K562 (cell line): ENCODE measurements at regions not wholly inside any gene's neighbourhood (a gene's known extent, or its start where the extent isn't known, plus 50 kb on each side); places are given as distances from the start of the nearest gene placed in this dataset.

Experiments
- ATAC-seq: fragments of 200-7000 bp; cut with Tn5 transposase; 3 replicates; pipeline ENCODE4 v1.9.1; 2020; ENCODE audit warnings: moderate library complexity
- BruUV-seq: library from RNA; stranded (reverse); fragments of 400-500 nt; replicated peaks from 2 replicates; lab custom pipeline; 2021; lab: Mats Ljungman, UMichigan
- CTCF ChIA-PET: fragments of 300-600 bp; formaldehyde crosslinking; extraction: SDS; loops from one replicate; lab custom pipeline; 2021; ENCODE audit warnings: low intra/inter-chr PET ratio; lab: Yijun Ruan, JAX
- POLR2A ChIA-PET: fragments of 300-600, 350-650 bp; sonication (Branson Sonifier 250); formaldehyde crosslinking; extraction: SDS; loops from one replicate; lab custom pipeline; 2021; ENCODE audit warnings: antibody characterized with exemption, inconsistent platforms; lab: Yijun Ruan, JAX
- DNase-seq, 4 experiments: peaks; one replicate each; pipeline versions ENCODE4 v3.0.0 to v3.0.0-alpha.2; 2011 to 2018; ENCODE audit warnings: low spot score in 3 of 4, mixed read lengths in 3 of 4; ENCODE audit errors: extremely low read depth in 1 of 4
- FAIRE-seq: peaks from 2 replicates; lab custom pipeline; 2011; peaks lifted over from hg19 to GRCh38; lab: Jason Lieb, UNC
- H2AFZ ChIP-seq: 2 replicates; pipeline ENCODE4 v1.6.0; 2011; ENCODE audit warnings: low read depth, low read length, control low read depth, inconsistent platforms
- H3K27ac ChIP-seq: fragments of 200-600 bp; 3 replicates; pipeline ENCODE4 v1.8.0; 2011; ENCODE audit warnings: low read depth, mild to moderate bottlenecking, control low read depth, inconsistent platforms, low read length, moderate library complexity, mixed read lengths; ENCODE audit errors: extremely low read depth
- H3K27me3 ChIP-seq, 2 experiments: fragments of 300-600 bp in 1 of 2; 2 replicates in 1 of 2; 3 replicates in 1 of 2; pipeline versions ENCODE4 v1.6.0 to v1.8.0; 2011; ENCODE audit warnings: inconsistent platforms in 2 of 2, low read length in 2 of 2, mild to moderate bottlenecking in 1 of 2, mixed read lengths in 1 of 2, moderate library complexity in 1 of 2; ENCODE audit not compliant: control insufficient read depth in 2 of 2, insufficient read depth in 2 of 2
- H3K36me3 ChIP-seq: fragments of 300-600 bp; 3 replicates; pipeline ENCODE4 v1.8.0; 2011; ENCODE audit warnings: mild to moderate bottlenecking, low read length, inconsistent platforms; ENCODE audit not compliant: control insufficient read depth, insufficient read depth
- H3K4me1 ChIP-seq, 2 experiments: fragments of 200-600 bp in 1 of 2; replicated peaks in 1 of 2; 2 replicates in 1 of 2; 3 replicates in 1 of 2; pipeline versions ENCODE4 v1.5.1 to v1.8.0; 2011; ENCODE audit warnings: inconsistent platforms in 2 of 2, low read length in 2 of 2, mild to moderate bottlenecking in 1 of 2, mixed read lengths in 1 of 2, moderate library complexity in 1 of 2; ENCODE audit not compliant: control insufficient read depth in 2 of 2, insufficient read depth in 2 of 2
- H3K4me2 ChIP-seq: 2 replicates; pipeline ENCODE4 v1.6.1; 2011; ENCODE audit warnings: low read length, control low read depth, inconsistent platforms, mixed read lengths; ENCODE audit not compliant: insufficient read depth
- H3K4me3 ChIP-seq: fragments of 200-600 bp; sonication (generic), shearing (Covaris generic); 2 replicates; pipeline ENCODE4 v1.5.1; 2016; ENCODE audit warnings: control low read depth, inconsistent platforms
- H3K79me2 ChIP-seq: fragments of 200-600 bp; 3 replicates; pipeline ENCODE4 v1.8.0; 2011; ENCODE audit warnings: low read length, inconsistent platforms; ENCODE audit not compliant: control insufficient read depth, insufficient read depth
- H3K9ac ChIP-seq, 2 experiments: 2 replicates each; pipeline versions ENCODE4 v1.6.0 to v1.6.1; 2011; ENCODE audit warnings: low read depth in 2 of 2, low read length in 2 of 2, control low read depth in 1 of 2, inconsistent platforms in 1 of 2, mild to moderate bottlenecking in 1 of 2, mixed read lengths in 1 of 2; ENCODE audit not compliant: insufficient read depth in 1 of 2
- H3K9me1 ChIP-seq: one replicate; pipeline ENCODE4 v1.6.0; 2011; ENCODE audit warnings: inconsistent platforms, mild to moderate bottlenecking, low read length, moderate library complexity; ENCODE audit not compliant: control insufficient read depth, insufficient read depth
- H3K9me3 ChIP-seq: replicated peaks from 2 replicates; pipeline ENCODE4 v1.5.1; 2011; ENCODE audit warnings: low read depth, low read length, inconsistent platforms; ENCODE audit not compliant: control insufficient read depth, insufficient read depth
- H4K20me1 ChIP-seq: replicated peaks from 2 replicates; pipeline ENCODE4 v1.6.1; 2011; ENCODE audit warnings: low read length, inconsistent platforms, mixed read lengths; ENCODE audit not compliant: control insufficient read depth, insufficient read depth
- ELF1 ChIP-seq: fragments of 200-800 bp; sonication (Bioruptor generic); IDR thresholded peaks from 2 replicates; pipeline ENCODE4 v1.6.1; 2016; ENCODE audit warnings: missing genetic modification characterization, missing compliant biosample characterization
- GABPB1 ChIP-seq: sonication (generic); formaldehyde crosslinking; IDR thresholded peaks from 2 replicates; pipeline ENCODE4 v1.8.0; 2022; ENCODE audit warnings: mild to moderate bottlenecking, missing genetic modification reagents
- PHF20 ChIP-seq: fragments of 450-650 bp; IDR thresholded peaks from 2 replicates; pipeline ENCODE4 v1.6.1; 2018; ENCODE audit not compliant: partially characterized antibody
- PPARD ChIP-seq: fragments of 250-450 bp; sonication (Bioruptor Pico); IDR thresholded peaks from 2 replicates; pipeline ENCODE4 v1.8.0; 2022; ENCODE audit warnings: inconsistent platforms, mild to moderate bottlenecking, moderate library complexity
- SIN3B ChIP-seq: fragments of 450-650 bp; IDR thresholded peaks from 2 replicates; pipeline ENCODE4 v1.6.1; 2017; ENCODE audit warnings: low read depth, mild to moderate bottlenecking, moderate library complexity
- SUPT5H ChIP-seq: fragments of 450-650 bp; IDR thresholded peaks from 2 replicates; pipeline ENCODE4 v1.6.1; 2016
- YBX1 ChIP-seq: fragments of 450-650 bp; IDR thresholded peaks from 2 replicates; pipeline ENCODE4 v1.7.1; 2016; ENCODE audit warnings: mild to moderate bottlenecking
- ZC3H11A ChIP-seq: IDR thresholded peaks from 2 replicates; pipeline ENCODE4 v1.6.1; 2012; ENCODE audit warnings: low read depth, low read length, improper control_type of control experiment
- ZFP91 ChIP-seq: sonication (generic); formaldehyde crosslinking; IDR thresholded peaks from 2 replicates; pipeline ENCODE4 v1.8.0; 2022; ENCODE audit warnings: mild to moderate bottlenecking, missing genetic modification reagents
- ZNF253 ChIP-seq: fragments of 250-450 bp; sonication (Bioruptor Pico); conservative IDR thresholded peaks from 2 replicates; pipeline ENCODE4 v1.6.1; 2021; ENCODE audit warnings: mild to moderate bottlenecking
- ZNF518B ChIP-seq: fragments of 250-450 bp; sonication (Bioruptor Pico); IDR thresholded peaks from 2 replicates; pipeline ENCODE4 v1.5.0; 2021; ENCODE audit warnings: mild to moderate bottlenecking, moderate library complexity
- WGBS: fragments of 100-300 bp; shearing (Covaris generic); methylation state at CpG from one replicate; pipeline ENCODE4 v1.1.6; 2016; ENCODE audit warnings: low coverage, mixed read lengths; ENCODE audit not compliant: insufficient coverage; ENCODE audit errors: missing lambda C conversion rate; 5-methylcytosine and 5-hydroxymethylcytosine counted together
- in situ Hi-C: fragments of 300-500 bp; cut with MboI; formaldehyde crosslinking; loops from 4 replicates; pipeline ENCODE4 v1.15.0; 2018; ENCODE audit warnings: inconsistent platforms, mixed read lengths
- intact Hi-C: fragments of 100-400 bp; cut with micrococcal nuclease; formaldehyde crosslinking; loops from 2 replicates; pipeline ENCODE4 v1.14.2; 2022
- TF ChIP-seq, protein P1 (sequence below): fragments of 450-650 bp; IDR thresholded peaks from 2 replicates; pipeline ENCODE4 v1.6.1; 2018; ENCODE audit warnings: mild to moderate bottlenecking, low read depth; ENCODE audit not compliant: partially characterized antibody
- TF ChIP-seq, protein P2 (sequence below): sonication (generic); formaldehyde crosslinking; IDR thresholded peaks from 2 replicates; pipeline ENCODE4 v1.8.1; 2023; ENCODE audit warnings: mild to moderate bottlenecking, missing genetic modification reagents

- no peak overlapping the region for H3K4me3 ChIP-seq
- no peaks in the 10 kb centered on the region for H3K9me1 ChIP-seq
- H2AFZ ChIP-seq, result no peak overlapping the region
- BruUV-seq, result no TSS peak
- in situ Hi-C loops, result no loop called here
- no peaks in the 10 kb centered on the region for H3K4me1 ChIP-seq
- TF ChIP-seq SUPT5H (no peak), PHF20 (no peak), ZNF518B (no peak), GABPB1 (CRISPR knock-in tag) (no peak), SIN3B (no peak), ELF1 (tag) (no peak), ZNF253 (no peak), YBX1 (no peak), ZFP91 (CRISPR knock-in tag) (no peak), PPARD (CRISPR knock-in tag) (no peak), ZC3H11A (no peak)
- TF ChIP-seq, protein P1, sequence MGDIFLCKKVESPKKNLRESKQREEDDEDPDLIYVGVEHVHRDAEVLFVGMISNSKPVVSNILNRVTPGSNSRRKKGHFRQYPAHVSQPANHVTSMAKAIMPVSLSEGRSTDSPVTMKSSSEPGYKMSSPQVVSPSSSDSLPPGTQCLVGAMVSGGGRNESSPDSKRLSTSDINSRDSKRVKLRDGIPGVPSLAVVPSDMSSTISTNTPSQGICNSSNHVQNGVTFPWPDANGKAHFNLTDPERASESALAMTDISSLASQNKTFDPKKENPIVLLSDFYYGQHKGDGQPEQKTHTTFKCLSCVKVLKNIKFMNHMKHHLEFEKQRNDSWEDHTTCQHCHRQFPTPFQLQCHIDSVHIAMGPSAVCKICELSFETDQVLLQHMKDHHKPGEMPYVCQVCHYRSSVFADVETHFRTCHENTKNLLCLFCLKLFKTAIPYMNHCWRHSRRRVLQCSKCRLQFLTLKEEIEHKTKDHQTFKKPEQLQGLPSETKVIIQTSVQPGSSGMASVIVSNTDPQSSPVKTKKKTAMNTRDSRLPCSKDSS, result no peak
- TF ChIP-seq, protein P2, sequence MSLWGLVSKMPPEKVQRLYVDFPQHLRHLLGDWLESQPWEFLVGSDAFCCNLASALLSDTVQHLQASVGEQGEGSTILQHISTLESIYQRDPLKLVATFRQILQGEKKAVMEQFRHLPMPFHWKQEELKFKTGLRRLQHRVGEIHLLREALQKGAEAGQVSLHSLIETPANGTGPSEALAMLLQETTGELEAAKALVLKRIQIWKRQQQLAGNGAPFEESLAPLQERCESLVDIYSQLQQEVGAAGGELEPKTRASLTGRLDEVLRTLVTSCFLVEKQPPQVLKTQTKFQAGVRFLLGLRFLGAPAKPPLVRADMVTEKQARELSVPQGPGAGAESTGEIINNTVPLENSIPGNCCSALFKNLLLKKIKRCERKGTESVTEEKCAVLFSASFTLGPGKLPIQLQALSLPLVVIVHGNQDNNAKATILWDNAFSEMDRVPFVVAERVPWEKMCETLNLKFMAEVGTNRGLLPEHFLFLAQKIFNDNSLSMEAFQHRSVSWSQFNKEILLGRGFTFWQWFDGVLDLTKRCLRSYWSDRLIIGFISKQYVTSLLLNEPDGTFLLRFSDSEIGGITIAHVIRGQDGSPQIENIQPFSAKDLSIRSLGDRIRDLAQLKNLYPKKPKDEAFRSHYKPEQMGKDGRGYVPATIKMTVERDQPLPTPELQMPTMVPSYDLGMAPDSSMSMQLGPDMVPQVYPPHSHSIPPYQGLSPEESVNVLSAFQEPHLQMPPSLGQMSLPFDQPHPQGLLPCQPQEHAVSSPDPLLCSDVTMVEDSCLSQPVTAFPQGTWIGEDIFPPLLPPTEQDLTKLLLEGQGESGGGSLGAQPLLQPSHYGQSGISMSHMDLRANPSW (CRISPR knock-in tag), result no peak
- ChIA-PET CTCF (no interaction called here), POLR2A (interaction anchor here (0.8 kb wide), 1 partner anchor 11 kb away, joined by 3 read pairs; no protein-coding TSS in a partner anchor)
- intact Hi-C loops, result no loop called here
- no peak for DNase-seq
- ATAC-seq, result no peak
- no peaks in the 10 kb centered on the region for H4K20me1 ChIP-seq
- no peak overlapping the region for H3K4me2 ChIP-seq
- no peak overlapping the region for H3K27ac ChIP-seq
- H3K9me3 ChIP-seq, result no peaks in the 10 kb centered on the region
- FAIRE-seq, result no peak
- WGBS, result 0% methylated on average over 4 of the region's 4 CpGs
- H3K9ac ChIP-seq, result no peak overlapping the region
- H3K79me2 ChIP-seq, result no peaks in the 10 kb centered on the region
- no peaks in the 10 kb centered on the region for H3K27me3 ChIP-seq
- no peaks in the 10 kb centered on the region for H3K36me3 ChIP-seq
Measured at GRCh38 chr2:181129364-181130056, 149.1 kb downstream of the UBE2E3 start.
